ENCODE measurements at regions not wholly inside any gene's neighbourhood (a gene's known extent, or its start where the extent isn't known, plus 50 kb on each side); places are given as distances from the start of the nearest gene placed in this dataset.
A peak's percentile ranks its signal among the peaks of the same experiment; 100 is the strongest.

GRCh38 chr6:71197780-71198179, 90.8 kb upstream of the OGFRL1 start:
- Histone ChIP-seq H3K27me3 (no peaks in the 10 kb centered on the region), H3K9me3 (no peaks in the 10 kb centered on the region), H3K4me3 (no peak overlapping the region), H3K36me3 (no peaks in the 10 kb centered on the region), H3K27ac (no peak overlapping the region), H3K4me1 (no peaks in the 10 kb centered on the region)
- peak in 2 of 4 donors; percentile 6 to 60 for DNase-seq
- intact Hi-C loops (cut with DNase I), result no loop called here
- ATAC-seq, result peak; percentile 95
- no peak for TF ChIP-seq CTCF (IDR thresholded peaks at IDR 0.05)

DNA sequence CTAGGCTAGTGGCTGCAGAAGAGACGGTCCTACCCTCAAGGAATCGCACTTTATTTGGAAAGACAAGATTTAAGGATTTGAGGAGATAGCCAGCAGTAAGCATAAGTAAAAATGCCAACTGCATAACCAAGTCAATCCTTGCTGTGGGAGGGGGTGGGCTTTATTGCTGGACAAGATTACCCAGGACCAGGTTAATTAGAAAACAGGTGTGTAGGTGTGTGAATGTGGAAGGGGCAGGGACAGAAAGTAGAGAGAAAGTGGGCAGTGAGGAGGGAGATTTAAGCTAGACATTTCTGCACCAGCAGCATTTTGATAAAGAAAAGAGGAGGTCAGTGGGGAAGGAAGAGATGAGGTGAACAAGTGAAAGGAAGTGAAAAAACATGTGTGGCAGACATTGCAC, 89.7 kb upstream of the OGFRL1 start:
- H3K4me1 ChIP-seq, result no peaks in the 10 kb centered on the region
- DNase-seq, result no peak
- no peaks in the 10 kb centered on the region for H3K9me3 ChIP-seq
- intact Hi-C loops (cut with DNase I), result no loop called here
- TF ChIP-seq CTCF (IDR thresholded peaks at IDR 0.05), result no peak
- H3K27ac ChIP-seq, result no peak overlapping the region
- H3K27me3 ChIP-seq, result no peaks in the 10 kb centered on the region
- no peak for ATAC-seq
- H3K4me3 ChIP-seq, result no peak overlapping the region
- no peaks in the 10 kb centered on the region for H3K36me3 ChIP-seq

DNA sequence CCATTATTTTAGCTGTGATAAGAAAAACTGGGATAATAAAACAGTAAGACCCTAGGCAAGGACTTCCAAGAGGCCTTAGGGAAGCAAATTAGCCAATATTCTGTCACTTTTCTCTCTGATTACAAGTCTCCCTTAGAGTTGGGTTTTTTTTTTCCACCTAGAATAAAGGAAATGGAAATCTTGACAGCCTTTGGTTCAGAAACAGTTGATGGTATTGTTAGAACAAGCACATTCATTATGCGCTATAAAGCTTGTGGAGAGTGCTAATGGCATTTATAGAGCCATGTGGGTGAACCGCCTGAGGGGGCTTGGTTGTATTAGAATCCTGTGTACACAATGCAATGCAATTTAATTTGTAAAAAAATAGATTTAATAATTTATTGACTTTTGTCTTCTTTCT, 88.9 kb upstream of the OGFRL1 start:
- Histone ChIP-seq H3K9me3 (no peaks in the 10 kb centered on the region), H3K27me3 (no peaks in the 10 kb centered on the region), H3K4me1 (no peaks in the 10 kb centered on the region), H3K36me3 (no peaks in the 10 kb centered on the region), H3K27ac (no peak overlapping the region), H3K4me3 (no peak overlapping the region)
- ATAC-seq (no peak), DNase-seq (no peak)
- TF ChIP-seq CTCF (IDR thresholded peaks at IDR 0.05), result no peak
- intact Hi-C loops (cut with DNase I), result no loop called here

DNA sequence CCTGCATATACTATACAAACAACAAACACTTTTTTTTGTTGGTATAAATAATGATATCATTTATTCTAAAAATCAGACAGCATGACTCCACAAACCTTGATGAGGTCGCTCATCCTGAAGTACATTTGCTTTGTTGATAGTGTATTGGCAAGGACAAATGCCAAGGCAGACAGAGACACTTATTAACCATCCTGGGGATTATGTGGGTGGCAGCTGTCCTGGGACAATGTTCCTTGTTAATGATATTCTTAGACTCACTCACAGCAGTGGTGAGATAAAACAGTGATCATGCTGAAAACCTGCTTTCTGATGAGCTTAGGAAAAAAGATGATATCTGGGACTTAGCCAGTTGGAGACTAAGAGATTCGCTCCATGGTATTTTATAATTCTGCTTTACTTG, 85.4 kb upstream of the OGFRL1 start:
- Histone ChIP-seq H3K4me1 (no peaks in the 10 kb centered on the region), H3K27ac (no peak overlapping the region), H3K4me3 (no peak overlapping the region), H3K9me3 (no peaks in the 10 kb centered on the region), H3K36me3 (no peaks in the 10 kb centered on the region), H3K27me3 (no peaks in the 10 kb centered on the region)
- ATAC-seq (no peak), DNase-seq (no peak)
- intact Hi-C loops (cut with DNase I), result no loop called here
- TF ChIP-seq CTCF (IDR thresholded peaks at IDR 0.05), result no peak

- no peak for ATAC-seq
- TF ChIP-seq CTCF (IDR thresholded peaks at IDR 0.05), result no peak
- no peaks in the 10 kb centered on the region for H3K4me1 ChIP-seq
Measured at GRCh38 chr6:71204741-71205140, 83.9 kb upstream of the OGFRL1 start.

More at GRCh38 chr6:71204741-71205140, 83.9 kb upstream of the OGFRL1 start:
- H3K9me3 ChIP-seq, result no peaks in the 10 kb centered on the region
- DNase-seq, result no peak
- no peak overlapping the region for H3K4me3 ChIP-seq
- no peaks in the 10 kb centered on the region for H3K27me3 ChIP-seq
- intact Hi-C loops (cut with DNase I), result no loop called here
- no peak overlapping the region for H3K27ac ChIP-seq
- H3K36me3 ChIP-seq, result no peaks in the 10 kb centered on the region

Data from left lung (tissue), 4 donors.